Stimulated activated CD8-positive, alpha-beta memory T cell treated with anti-CD3 and anti-CD28 coated beads, Interleukin-4, amount 100 ng/mL, for 4 hours (primary cell): ENCODE measurements at regions not wholly inside any gene's neighbourhood (a gene's known extent, or its start where the extent isn't known, plus 50 kb on each side); places are given as distances from the start of the nearest gene placed in this dataset.
"Not testable (repeated sequence)": the region's sequence is repeated elsewhere in the genome, so short reads cannot be mapped to it uniquely, and the experiment has no call there.

ENCODE experiments used
- DNase-seq, 2 donors: peaks; one replicate each; pipeline ENCODE4 v3.0.0-alpha.2; 2020; ENCODE audit warnings: low read depth in 2 of 2, low spot score in 1 of 2

- DNase-seq = no peak
These were observed 105.5 kb upstream of the ASB18 start for GRCh38 chr2:236369661-236370062.

GRCh38 chr2:236370847-236371409, 106.7 kb upstream of the ASB18 start:
- no peak for DNase-seq

- DNase-seq = no peak
These were observed 111.8 kb upstream of the ASB18 start for GRCh38 chr2:236375973-236376476.

- DNase-seq = no peak
These were observed 112.5 kb upstream of the ASB18 start for GRCh38 chr2:236376566-236377244.

GRCh38 chr2:236380051-236380612, 115.9 kb upstream of the ASB18 start:
- no peak for DNase-seq

- DNase-seq = not testable (repeated sequence)
These were observed 117.0 kb upstream of the ASB18 start for GRCh38 chr2:236381253-236381652.

GRCh38 chr2:236389284-236390216, 125.3 kb upstream of the ASB18 start:
- DNase-seq = not testable (repeated sequence)

GRCh38 chr2:236393101-236393500, 128.9 kb upstream of the ASB18 start:
- no peak for DNase-seq

GRCh38 chr2:236393581-236393980, 129.4 kb upstream of the ASB18 start:
- no peak for DNase-seq

- DNase-seq = no peak
These were observed 130.4 kb upstream of the ASB18 start for GRCh38 chr2:236394571-236394970.

- no peak for DNase-seq
These were observed 130.9 kb upstream of the ASB18 start for GRCh38 chr2:236395067-236395466.

GRCh38 chr2:236396818-236397350, 132.7 kb upstream of the ASB18 start:
- no peak for DNase-seq

GRCh38 chr2:236397681-236398080, 133.5 kb upstream of the ASB18 start:
- no peak for DNase-seq

GRCh38 chr2:236399409-236399808, 135.2 kb upstream of the ASB18 start:
- no peak for DNase-seq

GRCh38 chr2:236400046-236400574, 135.9 kb upstream of the ASB18 start:
- DNase-seq = no peak

- DNase-seq = no peak
These were observed 136.6 kb upstream of the ASB18 start for GRCh38 chr2:236400594-236401360.

GRCh38 chr2:236402033-236402790, 138.0 kb upstream of the ASB18 start:
- DNase-seq = no peak

GRCh38 chr2:236403125-236403524, 138.9 kb upstream of the ASB18 start:
- no peak for DNase-seq

GRCh38 chr2:236403811-236404210, 139.6 kb upstream of the ASB18 start:
- DNase-seq = no peak
